ENCODE measurements at regions not wholly inside any gene's neighbourhood (a gene's known extent, or its start where the extent isn't known, plus 50 kb on each side); places are given as distances from the start of the nearest gene placed in this dataset.

- Histone ChIP-seq H3K4me1 (replicated peaks in 1 of 4; ENCODE audit: control insufficient read depth in 3 of 4, insufficient read depth in 4 of 4, low read length in 3 of 4) (no peaks in the 10 kb centered on the region; a peak in 1 of 7 replicates), H2BK15ac (ENCODE audit: low read length) (no peak overlapping the region), H3K4me2 (ENCODE audit: insufficient read depth in 1 of 2, low read depth in 2 of 2, low read length in 2 of 2) (no peak overlapping the region), H4K5ac (ENCODE audit: insufficient read length, low read depth, low read length) (no peak overlapping the region), H3K27me3 (replicated peaks in 1 of 4; ENCODE audit: control insufficient read depth in 3 of 4, extremely low read depth in 1 of 4, insufficient read depth in 3 of 4, low read length in 3 of 4) (no peaks in the 10 kb centered on the region), H3K9ac (replicated peaks in 1 of 4; ENCODE audit: extremely low read depth in 1 of 4, low read depth in 3 of 4, low read length in 3 of 4) (no peak overlapping the region), H2BK5ac (ENCODE audit: low read depth, low read length) (no peak overlapping the region), H3K56ac (replicated peaks; ENCODE audit: insufficient read length, low read depth, low read length) (no peak overlapping the region), H3K79me1 (ENCODE audit: low read depth, low read length) (no peaks in the 10 kb centered on the region), H3K23ac (ENCODE audit: insufficient read length) (no peak overlapping the region), H2AFZ (ENCODE audit: low read length) (no peak overlapping the region), H2AK5ac (ENCODE audit: low read depth, low read length) (no peak overlapping the region), H4K20me1 (replicated peaks in 1 of 2; ENCODE audit: control insufficient read depth in 1 of 2, insufficient read depth in 2 of 2, low read length in 2 of 2) (no peaks in the 10 kb centered on the region), H2BK20ac (ENCODE audit: low read length) (no peak overlapping the region), H3K4me3 (ENCODE audit: extremely low read depth in 1 of 4, insufficient read depth in 2 of 4, low read depth in 3 of 4, low read length in 4 of 4) (no peak overlapping the region), H3K14ac (ENCODE audit: insufficient read length) (no peak overlapping the region), H3K4ac (replicated peaks; ENCODE audit: insufficient read length, low read depth, low read length) (no peak overlapping the region), H2BK12ac (ENCODE audit: low read depth, low read length) (no peak overlapping the region), H3K23me2 (ENCODE audit: low read depth, low read length) (no peaks in the 10 kb centered on the region), H3K9me3 (ENCODE audit: insufficient read depth in 2 of 2, low read depth in 1 of 2, low read length in 1 of 2) (no peaks in the 10 kb centered on the region), H4K8ac (ENCODE audit: extremely low read depth, insufficient read depth, low read length) (no peak overlapping the region), H3K36me3 (ENCODE audit: control insufficient read depth in 2 of 4, insufficient read depth in 4 of 4, low read length in 3 of 4) (no peaks in the 10 kb centered on the region), H3K79me2 (ENCODE audit: control insufficient read depth in 1 of 2, insufficient read depth in 2 of 2, low read length in 2 of 2) (no peaks in the 10 kb centered on the region), H3K18ac (ENCODE audit: extremely low read depth, low read length) (no peak overlapping the region), H4K91ac (replicated peaks; ENCODE audit: insufficient read length, low read length) (no peak overlapping the region), H2BK120ac (replicated peaks; ENCODE audit: low read depth, low read length) (no peak overlapping the region), H3K27ac (ENCODE audit: low read depth, low read length) (no peak overlapping the region)
- CTCF ChIA-PET (ENCODE audit: partially characterized antibody) = interaction anchor here (0.6 to 1.7 kb wide), 11 partner anchors 9 to 1560 kb away, joined by 3 to 5 read pairs (median 3); no protein-coding TSS in a partner anchor
- WGBS, 2 experiments (ENCODE audit: extremely low coverage in 1 of 2, insufficient coverage in 1 of 2, insufficient read length in 1 of 2, insufficient replicate concordance in 2 of 2, low coverage in 1 of 2, low lambda C conversion rate in 2 of 2, missing lambda C conversion rate in 1 of 2) = 100% methylated on average over 3 of the region's 3 CpGs; no CpG with 5 or more reads in 1 of the 2 experiments
- DNase-seq (ENCODE audit: low read depth in 1 of 2, low spot score in 2 of 2) (no peak), FAIRE-seq (no peak)
- POLR2A ChIA-PET (ENCODE audit: partially characterized antibody) = no interaction called here
- TF ChIP-seq SP1 (IDR thresholded peaks at IDR 0.05; ENCODE audit: low read depth, low read length) = no peak
- TF ChIP-seq SUZ12 (IDR thresholded peaks at IDR 0.05; ENCODE audit: low read length) = no peak
- TF ChIP-seq CTBP2 (IDR thresholded peaks at IDR 0.05; ENCODE audit: borderline replicate concordance, insufficient read depth, insufficient read length, low read length) = no peak
- no peak for TF ChIP-seq SRF (IDR thresholded peaks at IDR 0.05; ENCODE audit: low read depth, low read length)
- TF ChIP-seq RNF2 (IDR thresholded peaks at IDR 0.05; ENCODE audit: borderline replicate concordance, low read depth, low read length, missing control alignments, poor library complexity, severe bottlenecking) = no peak
- TF ChIP-seq SIN3A (conservative IDR thresholded peaks at IDR 0.05 in 1 of 2, IDR thresholded peaks at IDR 0.05 in 1 of 2; ENCODE audit: low read depth in 1 of 2, low read length in 2 of 2) = no peak
- no peak for TF ChIP-seq PHF8 (conservative IDR thresholded peaks at IDR 0.05; ENCODE audit: low read depth, low read length)
- no peak for TF ChIP-seq GTF2F1 (IDR thresholded peaks at IDR 0.05; ENCODE audit: borderline replicate concordance, low read depth, low read length)
Observed at GRCh38 chr6:91328241-91328640, 741.4 kb upstream of the MAP3K7 start.

Measured in H1 (cell line).